Type B pancreatic cell (in vitro differentiated cells): ENCODE measurements at regions not wholly inside any gene's neighbourhood (a gene's known extent, or its start where the extent isn't known, plus 50 kb on each side); places are given as distances from the start of the nearest gene placed in this dataset.

Source experiments
- DNase-seq: peaks from one replicate; pipeline ENCODE4 v3.0.0; 2021; ENCODE audit warnings: mixed read lengths; ENCODE audit not compliant: unreplicated experiment; ENCODE audit errors: extremely low spot score
- H3K27ac Mint-ChIP-seq: 2 replicates; pipeline ENCODE4 v1.8.0; 2021; ENCODE audit warnings: mild to moderate bottlenecking, mixed read lengths
- H3K27me3 Mint-ChIP-seq: 2 replicates; pipeline ENCODE4 v1.8.0; 2021; ENCODE audit warnings: mixed read lengths
- H3K36me3 Mint-ChIP-seq: 2 replicates; pipeline ENCODE4 v1.8.0; 2021; ENCODE audit warnings: mixed read lengths
- H3K4me1 Mint-ChIP-seq: one replicate; pipeline ENCODE4 v1.8.0; 2021; ENCODE audit warnings: mixed read lengths; ENCODE audit not compliant: unreplicated experiment
- H3K4me3 Mint-ChIP-seq: 2 replicates; pipeline ENCODE4 v1.8.0; 2021; ENCODE audit warnings: mild to moderate bottlenecking, mixed read lengths
- H3K9me3 Mint-ChIP-seq: 2 replicates; pipeline ENCODE4 v1.8.0; 2021; ENCODE audit warnings: mixed read lengths
- TF ChIP-seq, protein P1 (sequence below): fragments of 200-600 bp; sonication (generic); conservative IDR thresholded peaks from 2 replicates; pipeline ENCODE4 v1.5.0; 2021; ENCODE audit warnings: antibody characterized with exemption, mild to moderate bottlenecking

DNA sequence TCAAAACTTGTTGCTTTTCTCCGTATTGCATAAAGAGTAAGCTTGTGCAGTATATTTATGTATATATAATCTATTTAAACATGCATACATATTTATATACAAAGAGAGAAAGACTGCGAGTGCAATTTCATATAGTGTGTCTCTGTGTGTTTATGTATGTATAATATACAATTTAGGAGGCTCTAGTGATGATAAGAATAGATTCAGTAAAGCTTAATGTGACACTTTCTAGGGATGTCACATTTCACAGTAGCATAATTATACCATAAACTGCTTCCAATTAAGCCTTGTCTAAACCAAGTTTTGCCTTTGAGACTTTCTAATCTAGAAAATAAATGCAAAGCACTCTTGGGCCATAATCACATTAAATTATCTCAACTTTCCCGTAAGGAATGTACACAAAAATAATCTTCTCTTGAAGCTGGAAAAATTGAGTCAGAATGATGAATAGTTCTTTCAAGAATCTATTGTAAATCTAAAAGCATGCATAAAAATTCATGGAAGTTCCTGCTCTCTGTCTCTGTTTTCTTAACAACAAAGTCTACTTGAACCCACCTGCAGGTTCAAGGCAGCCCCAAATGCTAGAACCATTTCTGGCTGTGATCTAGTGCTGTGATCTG, 114.1 kb upstream of the NPY2R start:
- Mint-ChIP-seq H3K4me1 (no peaks in the 10 kb centered on the region), H3K36me3 (no peaks in the 10 kb centered on the region), H3K27ac (no peak overlapping the region), H3K4me3 (no peak overlapping the region), H3K9me3 (no peaks in the 10 kb centered on the region), H3K27me3 (no peaks in the 10 kb centered on the region)
- TF ChIP-seq, protein P1, sequence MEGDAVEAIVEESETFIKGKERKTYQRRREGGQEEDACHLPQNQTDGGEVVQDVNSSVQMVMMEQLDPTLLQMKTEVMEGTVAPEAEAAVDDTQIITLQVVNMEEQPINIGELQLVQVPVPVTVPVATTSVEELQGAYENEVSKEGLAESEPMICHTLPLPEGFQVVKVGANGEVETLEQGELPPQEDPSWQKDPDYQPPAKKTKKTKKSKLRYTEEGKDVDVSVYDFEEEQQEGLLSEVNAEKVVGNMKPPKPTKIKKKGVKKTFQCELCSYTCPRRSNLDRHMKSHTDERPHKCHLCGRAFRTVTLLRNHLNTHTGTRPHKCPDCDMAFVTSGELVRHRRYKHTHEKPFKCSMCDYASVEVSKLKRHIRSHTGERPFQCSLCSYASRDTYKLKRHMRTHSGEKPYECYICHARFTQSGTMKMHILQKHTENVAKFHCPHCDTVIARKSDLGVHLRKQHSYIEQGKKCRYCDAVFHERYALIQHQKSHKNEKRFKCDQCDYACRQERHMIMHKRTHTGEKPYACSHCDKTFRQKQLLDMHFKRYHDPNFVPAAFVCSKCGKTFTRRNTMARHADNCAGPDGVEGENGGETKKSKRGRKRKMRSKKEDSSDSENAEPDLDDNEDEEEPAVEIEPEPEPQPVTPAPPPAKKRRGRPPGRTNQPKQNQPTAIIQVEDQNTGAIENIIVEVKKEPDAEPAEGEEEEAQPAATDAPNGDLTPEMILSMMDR = no peak
- DNase-seq = no peak

DNA sequence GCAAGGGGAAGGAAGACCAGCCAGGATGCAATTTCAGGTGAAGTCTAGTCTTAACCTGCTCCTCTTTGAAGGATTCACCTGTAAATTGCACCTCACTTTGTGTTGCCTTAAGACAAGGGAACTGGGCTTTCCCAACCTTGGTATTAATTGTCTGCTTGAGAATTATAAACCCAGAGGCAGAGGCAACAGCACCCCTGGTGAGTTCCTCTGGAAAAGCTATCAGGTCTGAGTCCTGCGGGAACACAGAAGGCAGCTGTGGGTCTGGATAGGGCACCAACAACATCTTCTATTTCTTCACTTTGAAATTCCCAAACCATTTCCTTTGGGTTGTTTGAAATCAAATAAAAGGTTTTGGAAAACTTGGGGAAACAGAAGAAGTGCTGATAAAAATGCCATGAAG, 109.2 kb upstream of the NPY2R start:
- H3K27me3 Mint-ChIP-seq = no peaks in the 10 kb centered on the region
- H3K4me3 Mint-ChIP-seq = no peak overlapping the region
- TF ChIP-seq, protein P1 = no peak
- DNase-seq = no peak
- no peak overlapping the region for H3K27ac Mint-ChIP-seq
- H3K9me3 Mint-ChIP-seq = no peaks in the 10 kb centered on the region
- H3K36me3 Mint-ChIP-seq = no peaks in the 10 kb centered on the region
- H3K4me1 Mint-ChIP-seq = no peaks in the 10 kb centered on the region

DNA sequence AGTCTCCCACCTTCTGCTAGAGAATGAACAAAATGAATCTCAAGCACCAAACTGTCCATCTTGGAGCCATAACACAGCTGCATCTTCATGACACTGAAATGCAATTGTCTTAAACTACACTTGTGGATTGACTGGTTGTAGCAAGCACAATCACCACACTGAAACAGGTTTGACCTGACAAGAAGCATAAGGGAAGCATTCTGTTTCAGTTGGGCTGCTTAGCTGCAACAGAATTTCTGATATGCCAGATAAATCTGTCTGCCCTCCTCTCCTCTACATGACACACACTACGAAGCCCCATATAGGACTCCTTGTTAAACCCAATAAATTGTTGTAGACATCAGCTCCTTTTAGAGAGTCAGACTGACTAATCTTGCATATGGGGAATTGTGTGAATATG, 101.8 kb upstream of the NPY2R start:
- Mint-ChIP-seq H3K36me3 (no peaks in the 10 kb centered on the region), H3K27me3 (peaks cover 3% of the 10 kb centered on the region), H3K27ac (no peak overlapping the region), H3K9me3 (no peaks in the 10 kb centered on the region), H3K4me3 (no peak overlapping the region), H3K4me1 (no peaks in the 10 kb centered on the region)
- TF ChIP-seq, protein P1 = no peak
- no peak for DNase-seq

DNA sequence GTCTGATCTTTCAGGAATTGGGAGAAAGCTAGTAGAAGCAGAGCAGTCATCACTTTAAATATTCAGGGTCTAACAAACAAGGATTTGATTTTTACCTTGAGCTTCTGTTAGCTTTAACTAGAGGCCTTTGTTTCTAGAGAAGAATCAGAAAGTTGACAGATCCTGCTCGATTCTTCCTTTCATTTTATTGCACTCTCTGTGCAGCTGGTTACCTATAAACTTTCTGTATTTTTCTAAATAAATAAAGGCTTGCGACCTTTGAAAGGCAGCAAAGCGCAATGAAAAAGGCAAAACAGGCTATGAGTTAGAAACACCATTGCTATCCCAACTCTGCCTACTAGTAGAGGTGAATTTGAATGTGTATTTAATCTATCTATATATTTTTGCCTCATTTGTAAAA, 101.4 kb upstream of the NPY2R start:
- Mint-ChIP-seq H3K27me3 (peaks cover 3% of the 10 kb centered on the region), H3K36me3 (no peaks in the 10 kb centered on the region), H3K4me1 (no peaks in the 10 kb centered on the region), H3K27ac (no peak overlapping the region), H3K4me3 (no peak overlapping the region), H3K9me3 (no peaks in the 10 kb centered on the region)
- no peak for DNase-seq
- TF ChIP-seq, protein P1 = no peak

DNA sequence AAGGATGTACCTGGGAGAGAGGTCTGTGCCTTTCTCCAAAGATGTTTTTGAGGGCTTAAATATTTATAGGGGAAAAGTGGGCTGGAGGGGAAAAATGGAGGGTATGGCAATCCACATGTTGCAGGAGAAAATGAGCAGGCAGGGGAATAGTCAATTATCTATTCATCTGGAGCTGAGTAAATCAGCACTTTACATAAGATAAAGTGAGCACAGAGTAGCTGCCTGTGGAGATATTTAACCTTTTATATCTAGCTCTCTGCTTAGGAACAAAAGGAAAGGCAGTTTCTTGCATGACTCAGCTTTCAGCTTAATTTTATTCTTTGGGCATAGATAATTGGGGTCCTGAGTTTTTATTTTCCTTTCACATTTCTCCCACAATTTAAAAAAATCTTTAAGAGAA, 93.6 kb upstream of the NPY2R start:
- no peaks in the 10 kb centered on the region for H3K27me3 Mint-ChIP-seq
- peaks cover 16% of the 10 kb centered on the region for H3K9me3 Mint-ChIP-seq
- H3K27ac Mint-ChIP-seq = no peak overlapping the region
- H3K4me3 Mint-ChIP-seq = no peak overlapping the region
- H3K36me3 Mint-ChIP-seq = peaks cover 3% of the 10 kb centered on the region
- no peak for DNase-seq
- TF ChIP-seq, protein P1 = no peak
- H3K4me1 Mint-ChIP-seq = no peaks in the 10 kb centered on the region

DNA sequence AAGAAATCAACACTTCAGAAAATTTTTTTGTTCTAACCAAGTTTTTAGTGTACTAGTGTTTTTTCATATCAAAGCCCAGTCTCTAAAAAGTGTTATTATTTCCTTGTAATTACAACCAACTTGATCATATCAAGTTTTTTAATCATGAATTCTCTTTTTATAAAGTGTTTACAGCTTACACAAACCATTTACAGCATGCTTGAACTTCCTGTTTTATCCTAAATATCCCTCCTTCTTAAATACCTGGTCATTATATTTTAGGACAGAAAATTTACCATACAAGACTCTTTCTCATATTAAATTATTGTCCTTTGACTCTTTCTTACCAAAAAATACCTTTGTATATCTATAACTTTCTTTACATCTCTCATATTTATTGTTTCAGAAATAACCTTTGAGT, 89.4 kb upstream of the NPY2R start:
- Mint-ChIP-seq H3K4me1 (no peaks in the 10 kb centered on the region), H3K9me3 (peaks cover 3% of the 10 kb centered on the region), H3K36me3 (no peaks in the 10 kb centered on the region), H3K27me3 (no peaks in the 10 kb centered on the region), H3K27ac (no peak overlapping the region), H3K4me3 (no peak overlapping the region)
- TF ChIP-seq, protein P1 = no peak
- DNase-seq = no peak
